ENCODE measurements at regions not wholly inside any gene's neighbourhood (a gene's known extent, or its start where the extent isn't known, plus 50 kb on each side); places are given as distances from the start of the nearest gene placed in this dataset.

DNA sequence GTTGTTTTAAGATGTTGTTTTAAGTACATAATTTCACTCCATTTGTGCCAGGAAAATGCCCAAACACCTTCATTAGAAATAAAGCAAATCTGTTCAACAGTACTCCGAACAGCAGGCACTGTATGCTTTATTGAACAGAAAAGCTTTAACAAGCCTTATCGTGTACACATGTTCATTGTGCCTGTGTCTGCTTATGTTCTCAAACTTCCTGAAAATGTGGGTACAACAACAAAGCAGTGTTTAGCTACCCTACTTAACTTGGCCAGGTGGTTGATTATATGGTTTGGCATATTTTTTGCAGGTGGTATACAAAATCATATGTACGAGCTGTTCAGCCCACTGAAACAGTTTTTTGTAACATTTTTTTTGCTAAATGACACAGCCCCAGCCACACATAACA, 718.0 kb downstream of the DACH1 start:
- no peaks in the 10 kb centered on the region for H3K4me1 ChIP-seq (ENCODE audit: control insufficient read depth, insufficient read depth, low read length)
- no peak for DNase-seq (ENCODE audit: low read depth)
- no peak overlapping the region for H3K4me3 ChIP-seq (ENCODE audit: low read length)
- no peaks in the 10 kb centered on the region for H3K27me3 ChIP-seq (replicated peaks; ENCODE audit: control insufficient read depth, insufficient read depth, low read length)
- no peak overlapping the region for H3K9ac ChIP-seq (ENCODE audit: low read length)
- H3K36me3 ChIP-seq (ENCODE audit: control insufficient read depth, insufficient read depth, low read length, severe bottlenecking) = no peaks in the 10 kb centered on the region
- H3K9me3 ChIP-seq (ENCODE audit: control insufficient read depth, low read length) = no peaks in the 10 kb centered on the region

DNA sequence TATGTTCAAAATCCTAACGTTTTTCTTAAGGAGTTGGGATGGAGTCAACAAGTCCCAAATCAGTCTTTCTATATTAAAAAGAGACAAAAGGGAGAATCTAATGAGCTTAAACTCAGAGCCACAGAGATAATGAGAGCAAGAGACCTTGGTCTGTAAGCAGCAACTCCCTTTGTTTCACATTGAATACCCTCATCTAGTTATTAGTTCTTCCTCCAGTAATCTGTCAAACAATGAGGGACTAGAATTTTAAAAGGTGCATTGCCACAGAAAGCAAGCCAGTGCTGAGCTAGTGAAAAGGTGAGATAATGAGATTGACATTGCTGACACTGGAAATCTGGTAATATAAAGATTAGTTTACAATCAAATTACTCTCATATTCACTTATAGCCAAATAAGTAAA, 718.6 kb downstream of the DACH1 start:
- no peak overlapping the region for H3K9ac ChIP-seq (ENCODE audit: low read length)
- H3K9me3 ChIP-seq (ENCODE audit: control insufficient read depth, low read length) = no peaks in the 10 kb centered on the region
- H3K36me3 ChIP-seq (ENCODE audit: control insufficient read depth, insufficient read depth, low read length, severe bottlenecking) = no peaks in the 10 kb centered on the region
- H3K27me3 ChIP-seq (replicated peaks; ENCODE audit: control insufficient read depth, insufficient read depth, low read length) = no peaks in the 10 kb centered on the region
- no peaks in the 10 kb centered on the region for H3K4me1 ChIP-seq (ENCODE audit: control insufficient read depth, insufficient read depth, low read length)
- H3K4me3 ChIP-seq (ENCODE audit: low read length) = no peak overlapping the region
- no peak for DNase-seq (ENCODE audit: low read depth)

DNA sequence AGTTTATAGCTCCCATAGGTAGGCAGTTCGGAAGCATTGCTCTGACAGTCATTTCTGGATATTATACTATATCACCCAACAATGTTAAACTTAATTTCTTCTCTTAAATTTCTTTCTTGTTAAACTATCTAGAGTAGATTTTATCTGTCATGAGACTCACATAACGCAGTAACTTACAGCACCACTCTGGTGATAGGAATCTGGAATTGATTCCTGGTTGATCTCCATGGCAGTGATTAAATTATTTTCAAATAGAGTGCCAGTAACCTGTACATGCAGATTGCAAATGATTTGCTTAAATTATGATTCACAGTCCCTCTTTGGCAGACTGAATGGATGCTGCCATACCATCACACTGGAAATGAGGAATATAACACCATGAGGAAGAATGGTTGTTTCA, 722.1 kb downstream of the DACH1 start:
- H3K4me3 ChIP-seq (ENCODE audit: low read length) = no peak overlapping the region
- no peaks in the 10 kb centered on the region for H3K9me3 ChIP-seq (ENCODE audit: control insufficient read depth, low read length)
- no peaks in the 10 kb centered on the region for H3K4me1 ChIP-seq (ENCODE audit: control insufficient read depth, insufficient read depth, low read length)

DNA sequence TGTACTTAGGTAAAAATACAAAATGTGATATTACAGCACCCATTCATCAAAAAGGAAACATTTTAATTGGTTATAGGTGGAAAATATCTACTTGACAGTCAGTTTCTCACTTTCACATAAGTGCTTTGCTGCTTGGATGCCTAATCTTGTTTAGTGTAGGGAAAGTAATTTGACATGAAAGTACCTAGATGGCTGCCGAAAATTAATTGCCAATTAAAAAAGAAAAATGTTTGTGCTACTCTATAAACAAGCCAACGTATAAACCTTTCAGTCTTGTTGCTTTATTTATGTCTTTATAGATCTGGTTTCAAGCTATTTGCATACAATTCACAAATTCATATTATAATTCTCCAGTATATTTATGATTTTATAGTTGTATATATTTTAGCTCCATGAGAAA, 729.9 kb downstream of the DACH1 start:
- Histone ChIP-seq H3K4me3 (ENCODE audit: low read length) (no peak overlapping the region), H3K27me3 (replicated peaks; ENCODE audit: control insufficient read depth, insufficient read depth, low read length) (no peaks in the 10 kb centered on the region), H3K9ac (ENCODE audit: low read length) (no peak overlapping the region), H3K4me1 (ENCODE audit: control insufficient read depth, insufficient read depth, low read length) (no peaks in the 10 kb centered on the region), H3K36me3 (ENCODE audit: control insufficient read depth, insufficient read depth, low read length, severe bottlenecking) (no peaks in the 10 kb centered on the region), H3K9me3 (ENCODE audit: control insufficient read depth, low read length) (no peaks in the 10 kb centered on the region)
- DNase-seq (ENCODE audit: low read depth) = no peak

More for the DNA sequence above, 722.1 kb downstream of the DACH1 start:
- Histone ChIP-seq H3K36me3 (ENCODE audit: control insufficient read depth, insufficient read depth, low read length, severe bottlenecking) (no peaks in the 10 kb centered on the region), H3K9ac (ENCODE audit: low read length) (no peak overlapping the region), H3K27me3 (replicated peaks; ENCODE audit: control insufficient read depth, insufficient read depth, low read length) (no peaks in the 10 kb centered on the region)
- no peak for DNase-seq (ENCODE audit: low read depth)

- no peaks in the 10 kb centered on the region for H3K9me3 ChIP-seq (ENCODE audit: control insufficient read depth, low read length)
- H3K9ac ChIP-seq (ENCODE audit: low read length) = no peak overlapping the region
- no peaks in the 10 kb centered on the region for H3K36me3 ChIP-seq (ENCODE audit: control insufficient read depth, insufficient read depth, low read length, severe bottlenecking)
- no peak for DNase-seq (ENCODE audit: low read depth)
- no peaks in the 10 kb centered on the region for H3K4me1 ChIP-seq (ENCODE audit: control insufficient read depth, insufficient read depth, low read length)
- no peaks in the 10 kb centered on the region for H3K27me3 ChIP-seq (replicated peaks; ENCODE audit: control insufficient read depth, insufficient read depth, low read length)
- no peak overlapping the region for H3K4me3 ChIP-seq (ENCODE audit: low read length)
These were observed 742.8 kb downstream of the DACH1 start for GRCh38 chr13:71124230-71124629.

DNA sequence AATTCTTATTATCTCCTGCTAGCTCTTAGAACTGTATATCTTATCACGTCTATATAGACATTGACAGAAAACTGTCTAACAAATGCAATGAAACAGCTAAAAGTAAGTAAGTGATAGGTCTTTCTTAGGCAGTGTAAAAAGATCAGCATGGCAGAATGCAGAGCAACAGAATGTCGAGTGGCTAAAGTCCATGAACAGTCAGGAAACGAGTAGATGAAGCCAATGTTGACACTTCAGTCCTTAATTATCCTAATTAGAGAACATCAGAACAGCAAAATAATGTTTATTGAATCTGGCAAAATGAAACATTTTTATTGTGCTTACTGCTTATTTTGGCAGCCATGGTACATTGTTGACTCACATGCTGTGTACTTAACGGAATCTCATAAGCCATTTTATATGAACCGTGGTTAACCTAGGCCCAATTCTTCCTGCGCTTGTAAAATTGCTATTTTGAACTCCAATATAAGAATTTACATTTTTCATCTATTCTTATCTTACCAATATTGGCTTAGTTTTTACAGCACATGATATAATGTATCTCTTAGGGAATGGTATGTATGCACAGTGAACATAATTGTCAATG, 748.1 kb downstream of the DACH1 start:
- Histone ChIP-seq H3K4me1 (ENCODE audit: control insufficient read depth, insufficient read depth, low read length) (no peaks in the 10 kb centered on the region), H3K4me3 (ENCODE audit: low read length) (no peak overlapping the region), H3K9me3 (ENCODE audit: control insufficient read depth, low read length) (no peaks in the 10 kb centered on the region), H3K27me3 (replicated peaks; ENCODE audit: control insufficient read depth, insufficient read depth, low read length) (no peaks in the 10 kb centered on the region), H3K9ac (ENCODE audit: low read length) (no peak overlapping the region), H3K36me3 (ENCODE audit: control insufficient read depth, insufficient read depth, low read length, severe bottlenecking) (no peaks in the 10 kb centered on the region)
- DNase-seq (ENCODE audit: low read depth) = no peak

DNA sequence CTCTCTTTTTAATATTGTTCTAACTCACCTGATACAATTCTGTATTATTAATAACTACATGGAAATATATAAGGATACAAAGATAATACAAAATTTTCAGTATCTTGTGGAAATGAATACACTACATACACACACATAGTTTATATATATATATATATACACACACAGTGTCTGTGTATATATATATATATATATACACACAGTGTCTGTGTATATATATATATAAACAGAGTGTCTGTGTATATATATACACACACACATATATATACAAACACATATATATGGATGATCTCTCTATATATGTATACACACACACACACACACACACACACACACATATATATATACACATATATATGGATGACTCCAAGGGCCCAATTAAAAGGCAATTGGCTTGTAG, 749.1 kb downstream of the DACH1 start:
- DNase-seq (ENCODE audit: low read depth) = no peak
- no peak overlapping the region for H3K9ac ChIP-seq (ENCODE audit: low read length)
- no peaks in the 10 kb centered on the region for H3K36me3 ChIP-seq (ENCODE audit: control insufficient read depth, insufficient read depth, low read length, severe bottlenecking)
- H3K27me3 ChIP-seq (replicated peaks; ENCODE audit: control insufficient read depth, insufficient read depth, low read length) = no peaks in the 10 kb centered on the region
- H3K9me3 ChIP-seq (ENCODE audit: control insufficient read depth, low read length) = no peaks in the 10 kb centered on the region
- no peaks in the 10 kb centered on the region for H3K4me1 ChIP-seq (ENCODE audit: control insufficient read depth, insufficient read depth, low read length)
- no peak overlapping the region for H3K4me3 ChIP-seq (ENCODE audit: low read length)

GRCh38 chr13:71115301-71115700, 751.7 kb downstream of the DACH1 start:
- H3K9me3 ChIP-seq (ENCODE audit: control insufficient read depth, low read length) = peaks cover 3% of the 10 kb centered on the region
- no peak overlapping the region for H3K4me3 ChIP-seq (ENCODE audit: low read length)
- H3K4me1 ChIP-seq (ENCODE audit: control insufficient read depth, insufficient read depth, low read length) = no peaks in the 10 kb centered on the region
- H3K36me3 ChIP-seq (ENCODE audit: control insufficient read depth, insufficient read depth, low read length, severe bottlenecking) = no peaks in the 10 kb centered on the region
- no peaks in the 10 kb centered on the region for H3K27me3 ChIP-seq (replicated peaks; ENCODE audit: control insufficient read depth, insufficient read depth, low read length)
- H3K9ac ChIP-seq (ENCODE audit: low read length) = no peak overlapping the region
- no peak for DNase-seq (ENCODE audit: low read depth)

DNA sequence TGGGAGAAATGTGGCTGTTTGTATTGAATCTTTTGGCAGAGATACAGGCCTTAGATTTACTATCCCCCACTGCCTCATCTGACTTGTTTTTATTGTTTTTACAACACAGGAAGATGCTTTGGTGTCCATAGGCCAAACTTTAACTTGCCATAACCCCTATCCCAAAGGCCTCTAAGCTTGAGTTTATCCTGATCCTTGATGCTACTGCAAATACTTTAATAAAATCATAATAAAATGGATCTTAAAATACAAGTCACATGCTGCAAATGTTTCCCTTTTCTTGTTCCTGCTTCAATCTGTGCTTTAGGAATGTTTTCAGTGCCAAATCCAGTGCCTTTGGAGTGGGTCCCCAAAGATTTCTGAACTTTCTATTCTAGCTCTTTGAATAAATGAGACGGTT, 770.6 kb downstream of the DACH1 start:
- Histone ChIP-seq H3K4me1 (ENCODE audit: control insufficient read depth, insufficient read depth, low read length) (no peaks in the 10 kb centered on the region), H3K27me3 (replicated peaks; ENCODE audit: control insufficient read depth, insufficient read depth, low read length) (no peaks in the 10 kb centered on the region), H3K4me3 (ENCODE audit: low read length) (no peak overlapping the region), H3K36me3 (ENCODE audit: control insufficient read depth, insufficient read depth, low read length, severe bottlenecking) (no peaks in the 10 kb centered on the region), H3K9ac (ENCODE audit: low read length) (no peak overlapping the region), H3K9me3 (ENCODE audit: control insufficient read depth, low read length) (no peaks in the 10 kb centered on the region)
- no peak for DNase-seq (ENCODE audit: low read depth)

GRCh38 chr13:71090990-71091389, 776.0 kb downstream of the DACH1 start:
- no peak for DNase-seq (ENCODE audit: low read depth)
- Histone ChIP-seq H3K4me1 (ENCODE audit: control insufficient read depth, insufficient read depth, low read length) (no peaks in the 10 kb centered on the region), H3K4me3 (ENCODE audit: low read length) (no peak overlapping the region), H3K9me3 (ENCODE audit: control insufficient read depth, low read length) (no peaks in the 10 kb centered on the region), H3K9ac (ENCODE audit: low read length) (no peak overlapping the region), H3K27me3 (replicated peaks; ENCODE audit: control insufficient read depth, insufficient read depth, low read length) (no peaks in the 10 kb centered on the region), H3K36me3 (ENCODE audit: control insufficient read depth, insufficient read depth, low read length, severe bottlenecking) (no peaks in the 10 kb centered on the region)

DNA sequence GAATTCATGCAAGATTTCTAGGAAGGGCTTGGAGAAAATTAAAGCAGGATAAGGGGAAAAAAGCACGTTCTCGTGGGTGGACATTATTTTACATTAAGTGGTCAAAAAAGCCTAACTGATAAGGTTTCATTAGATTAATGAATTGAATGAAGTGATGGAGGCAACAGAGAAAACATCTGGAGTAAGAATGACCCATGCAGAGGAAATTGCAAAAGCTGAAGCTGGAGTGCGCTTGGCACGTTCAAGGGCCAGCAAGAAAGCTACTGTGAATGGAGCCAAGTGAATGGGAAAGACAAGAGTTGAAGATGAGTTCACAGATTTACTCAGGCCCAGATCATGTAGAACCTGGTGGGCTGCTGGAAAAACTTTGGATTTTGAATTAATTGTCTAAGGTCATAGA, 777.9 kb downstream of the DACH1 start:
- DNase-seq (ENCODE audit: low read depth) = no peak
- Histone ChIP-seq H3K9ac (ENCODE audit: low read length) (no peak overlapping the region), H3K4me1 (ENCODE audit: control insufficient read depth, insufficient read depth, low read length) (no peaks in the 10 kb centered on the region), H3K4me3 (ENCODE audit: low read length) (no peak overlapping the region), H3K36me3 (ENCODE audit: control insufficient read depth, insufficient read depth, low read length, severe bottlenecking) (no peaks in the 10 kb centered on the region), H3K9me3 (ENCODE audit: control insufficient read depth, low read length) (no peaks in the 10 kb centered on the region), H3K27me3 (replicated peaks; ENCODE audit: control insufficient read depth, insufficient read depth, low read length) (no peaks in the 10 kb centered on the region)

DNA sequence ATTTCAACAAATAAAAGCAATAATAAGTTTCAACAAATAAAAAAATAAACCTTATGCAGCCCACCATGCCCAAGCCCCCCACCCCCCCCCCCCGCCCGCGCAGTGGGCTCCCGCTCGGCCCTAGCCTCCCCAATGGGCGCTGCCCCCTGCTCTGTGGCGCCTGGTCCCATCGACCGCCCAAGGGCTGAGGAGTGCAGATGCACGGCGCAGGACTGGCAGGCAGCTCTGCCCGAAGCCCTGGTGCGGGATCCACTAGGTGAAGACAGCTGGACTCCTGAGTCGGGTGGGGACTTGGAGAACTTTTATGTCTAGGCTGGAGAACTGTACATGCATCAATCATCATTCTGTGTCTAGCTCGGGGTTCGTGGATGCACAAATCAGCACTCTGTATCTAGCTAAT, 779.6 kb downstream of the DACH1 start:
- Histone ChIP-seq H3K9ac (ENCODE audit: low read length) (no peak overlapping the region), H3K9me3 (ENCODE audit: control insufficient read depth, low read length) (no peaks in the 10 kb centered on the region), H3K4me3 (ENCODE audit: low read length) (no peak overlapping the region), H3K4me1 (ENCODE audit: control insufficient read depth, insufficient read depth, low read length) (no peaks in the 10 kb centered on the region), H3K36me3 (ENCODE audit: control insufficient read depth, insufficient read depth, low read length, severe bottlenecking) (no peaks in the 10 kb centered on the region), H3K27me3 (replicated peaks; ENCODE audit: control insufficient read depth, insufficient read depth, low read length) (no peaks in the 10 kb centered on the region)
- no peak for DNase-seq (ENCODE audit: low read depth)

Data from adipocyte (in vitro differentiated cells).